Neuronal stem cell (in vitro differentiated cells): ENCODE measurements at regions not wholly inside any gene's neighbourhood (a gene's known extent, or its start where the extent isn't known, plus 50 kb on each side); places are given as distances from the start of the nearest gene placed in this dataset.

Source experiments
- DNase-seq: peaks from one replicate; pipeline ENCODE4 v3.0.0-alpha.2; 2013; ENCODE audit warnings: low spot score
- H2AFZ ChIP-seq: one replicate; pipeline ENCODE4 v1.6.1; 2013; ENCODE audit warnings: mild to moderate bottlenecking, low read length, inconsistent platforms
- H2AK5ac ChIP-seq: 2 replicates; pipeline ENCODE4 v1.6.1; 2013; ENCODE audit warnings: low read depth, mild to moderate bottlenecking, inconsistent platforms, low read length, moderate library complexity, mixed read lengths
- H2BK120ac ChIP-seq: 2 replicates; pipeline ENCODE4 v1.6.1; 2013; ENCODE audit warnings: low read depth, mild to moderate bottlenecking, inconsistent platforms, low read length, moderate library complexity, mixed read lengths
- H2BK12ac ChIP-seq: one replicate; pipeline ENCODE4 v1.6.1; 2013; ENCODE audit warnings: low read length, inconsistent platforms
- H2BK15ac ChIP-seq: 2 replicates; pipeline ENCODE4 v1.6.1; 2013; ENCODE audit warnings: mild to moderate bottlenecking, low read length, inconsistent platforms, mixed read lengths
- H2BK5ac ChIP-seq: one replicate; pipeline ENCODE4 v1.6.1; 2013; ENCODE audit warnings: inconsistent platforms, mild to moderate bottlenecking, low read length, moderate library complexity
- H3K14ac ChIP-seq: one replicate; pipeline ENCODE4 v1.6.1; 2013; ENCODE audit warnings: low read length, inconsistent platforms
- H3K18ac ChIP-seq: 2 replicates; pipeline ENCODE4 v1.6.1; 2013; ENCODE audit warnings: low read length, inconsistent platforms
- H3K23ac ChIP-seq: 2 replicates; pipeline ENCODE4 v1.6.1; 2013; ENCODE audit warnings: low read depth, mild to moderate bottlenecking, mixed read lengths, low read length, inconsistent platforms; ENCODE audit not compliant: poor library complexity
- H3K27ac ChIP-seq: replicated peaks from 3 replicates; pipeline ENCODE4 v1.5.1; 2013; ENCODE audit warnings: low read length, inconsistent platforms
- H3K27me3 ChIP-seq, 3 experiments: 2 replicates each; pipeline ENCODE4 v1.6.1; 2013; ENCODE audit warnings: low read length in 3 of 3, mild to moderate bottlenecking in 2 of 3, inconsistent platforms in 1 of 3, low read depth in 1 of 3, mixed read lengths in 1 of 3, moderate library complexity in 1 of 3; ENCODE audit not compliant: control insufficient read depth in 3 of 3, insufficient read depth in 3 of 3
- H3K36me3 ChIP-seq, 2 donors: replicated peaks in 1 of 2; 2 replicates each; pipeline ENCODE4 v1.6.1; 2013; ENCODE audit warnings: low read length in 2 of 2; ENCODE audit not compliant: control insufficient read depth in 2 of 2, insufficient read depth in 2 of 2
- H3K4ac ChIP-seq: 2 replicates; pipeline ENCODE4 v1.6.1; 2013; ENCODE audit warnings: inconsistent platforms, mild to moderate bottlenecking, low read length, moderate library complexity
- H3K4me1 ChIP-seq, 2 donors: 1 replicate in 1 of 2; 2 replicates in 1 of 2; pipeline ENCODE4 v1.6.1; 2013; ENCODE audit warnings: low read length in 2 of 2, low read depth in 1 of 2; ENCODE audit not compliant: control insufficient read depth in 2 of 2, insufficient read depth in 1 of 2
- H3K4me2 ChIP-seq: one replicate; pipeline ENCODE4 v1.6.1; 2013; ENCODE audit warnings: mild to moderate bottlenecking, low read length, inconsistent platforms; ENCODE audit not compliant: insufficient read depth, poor library complexity, severe bottlenecking
- H3K4me3 ChIP-seq, 2 donors: 2 replicates each; pipeline ENCODE4 v1.5.1; 2013; ENCODE audit warnings: low read length in 2 of 2, mild to moderate bottlenecking in 2 of 2, inconsistent platforms in 1 of 2, moderate library complexity in 1 of 2
- H3K79me1 ChIP-seq: one replicate; pipeline ENCODE4 v1.6.1; 2013; ENCODE audit warnings: low read depth, mild to moderate bottlenecking, inconsistent platforms, low read length, moderate library complexity
- H3K9ac ChIP-seq: one replicate; pipeline ENCODE4 v1.6.1; 2013; ENCODE audit warnings: mild to moderate bottlenecking, low read depth, low read length, inconsistent platforms; ENCODE audit not compliant: poor library complexity
- H3K9me3 ChIP-seq, 2 donors: replicated peaks in 1 of 2; 2 replicates each; pipeline versions ENCODE3 to v1.6.1; 2013; ENCODE audit warnings: low read length in 2 of 2, mild to moderate bottlenecking in 2 of 2, inconsistent platforms in 1 of 2, low read depth in 1 of 2, mixed read lengths in 1 of 2, moderate library complexity in 1 of 2; ENCODE audit not compliant: control insufficient read depth in 2 of 2, insufficient read depth in 1 of 2
- H4K8ac ChIP-seq: one replicate; pipeline ENCODE4 v1.6.1; 2013; ENCODE audit warnings: low read depth, mild to moderate bottlenecking, inconsistent platforms, low read length, moderate library complexity
- H4K91ac ChIP-seq: one replicate; pipeline ENCODE4 v1.6.1; 2013; ENCODE audit warnings: low read length, low read depth, mild to moderate bottlenecking, inconsistent platforms; ENCODE audit not compliant: poor library complexity
- WGBS, 2 donors: extraction: QIAGEN DNeasy Blood & Tissue Kit; methylation state at CpG; one replicate each; pipeline ENCODE4 v1.1.7; 2013; ENCODE audit warnings: missing lambda C conversion rate in 2 of 2, mixed read lengths in 1 of 2; ENCODE audit not compliant: insufficient read length in 2 of 2, insufficient replicate concordance in 1 of 2; ENCODE audit errors: extremely low coverage in 2 of 2; 5-methylcytosine and 5-hydroxymethylcytosine counted together

DNA sequence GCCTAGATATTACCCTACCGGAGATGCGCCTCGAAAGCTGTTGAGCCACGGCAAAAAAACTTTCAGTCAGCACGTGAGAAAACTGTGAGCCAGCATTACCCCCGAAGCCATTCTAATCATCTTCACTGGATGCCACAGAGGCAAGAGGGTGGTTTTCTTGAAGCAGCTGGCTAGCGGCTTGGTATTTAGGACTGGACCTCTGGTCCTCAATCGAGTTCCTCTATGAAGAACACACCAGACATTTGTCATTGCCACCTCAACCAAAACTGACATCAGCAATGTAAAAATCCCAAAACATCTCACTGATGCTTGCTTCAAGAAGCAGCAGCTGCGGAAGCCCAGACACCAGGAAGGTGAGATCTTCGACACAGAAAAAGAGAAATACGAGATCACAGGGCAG is 52.8 kb upstream of the SLC66A3 start:
- H2BK120ac ChIP-seq, result no peak overlapping the region
- H2BK12ac ChIP-seq, result no peak overlapping the region
- H3K27ac ChIP-seq, result no peak overlapping the region
- no peak for DNase-seq
- H3K18ac ChIP-seq, result no peak overlapping the region
- H3K4ac ChIP-seq, result no peak overlapping the region
- no peak overlapping the region for H3K9ac ChIP-seq
- no peak overlapping the region for H3K23ac ChIP-seq
- no peak overlapping the region for H4K91ac ChIP-seq
- H3K14ac ChIP-seq, result no peak overlapping the region
- WGBS, 2 donors, result no CpG with 5 or more reads among the region's 11 CpGs
- no peak overlapping the region for H2AK5ac ChIP-seq
- peaks cover 0 to 7% of the 10 kb centered on the region in 2 donors for H3K4me1 ChIP-seq
- no peak overlapping the region for H3K4me3 ChIP-seq
- no peaks in the 10 kb centered on the region for H3K79me1 ChIP-seq
- no peaks in the 10 kb centered on the region for H3K36me3 ChIP-seq
- peaks cover 0 to 21% (median 0%) of the 10 kb centered on the region in 3 experiments for H3K27me3 ChIP-seq
- H4K8ac ChIP-seq, result no peak overlapping the region
- H2AFZ ChIP-seq, result no peak overlapping the region
- no peak overlapping the region for H3K4me2 ChIP-seq
- H2BK15ac ChIP-seq, result no peak overlapping the region
- no peak overlapping the region for H2BK5ac ChIP-seq
- H3K9me3 ChIP-seq, result no peaks in the 10 kb centered on the region

DNA sequence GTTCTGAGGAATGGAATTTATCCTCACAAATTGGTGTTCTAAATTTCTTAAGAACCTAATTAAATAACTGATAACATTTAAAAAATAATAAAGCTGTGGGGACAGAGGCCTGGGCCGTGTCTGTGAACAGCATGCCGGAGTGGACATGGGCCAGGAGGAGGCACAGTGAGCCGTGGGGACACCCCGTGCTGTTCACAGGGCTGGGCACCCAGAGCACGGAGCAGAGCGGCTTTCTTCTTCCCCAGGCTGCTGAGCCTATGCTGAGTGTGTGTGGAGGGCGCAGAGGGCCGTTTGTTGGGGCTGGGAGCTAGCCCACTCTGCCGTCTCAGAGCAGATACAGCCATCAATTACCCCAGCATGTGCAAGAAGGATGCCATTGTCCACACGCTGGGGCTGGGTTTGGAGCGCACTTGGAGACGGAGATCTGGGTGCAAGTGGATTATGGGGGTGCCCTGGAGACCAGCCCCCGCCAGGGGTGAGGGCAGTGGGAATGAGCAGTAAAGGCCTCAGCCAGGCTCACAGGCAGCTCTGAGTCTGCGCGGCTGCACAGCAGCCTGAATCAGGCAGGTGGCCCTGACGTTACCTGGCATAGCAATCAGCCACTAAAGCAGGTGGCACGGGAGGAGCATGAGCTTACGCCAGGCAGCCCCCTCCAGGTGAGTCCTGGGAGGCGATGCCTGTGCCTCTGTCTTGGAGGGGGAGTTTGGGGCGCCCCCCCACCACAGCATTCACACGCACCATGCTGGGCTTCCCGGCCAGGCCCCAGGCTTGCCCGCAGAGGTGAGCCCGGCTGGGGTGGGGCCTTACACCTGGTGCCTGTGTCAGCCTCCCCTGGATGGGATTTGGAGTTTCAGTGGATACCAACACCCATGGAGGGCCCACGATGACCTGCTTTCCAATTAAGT is 52.1 kb upstream of the SLC66A3 start:
- WGBS, 2 donors, result no CpG with 5 or more reads among the region's 25 CpGs
- no peak overlapping the region for H3K14ac ChIP-seq
- no peak overlapping the region for H2AFZ ChIP-seq
- H2BK5ac ChIP-seq, result no peak overlapping the region
- H3K18ac ChIP-seq, result peak overlapping the region; percentile 83
- peaks cover 0 to 7% of the 10 kb centered on the region in 2 donors for H3K4me1 ChIP-seq
- no peak for DNase-seq
- no peaks in the 10 kb centered on the region for H3K9me3 ChIP-seq
- H2BK12ac ChIP-seq, result no peak overlapping the region
- peak overlapping the region; percentile 50 for H2AK5ac ChIP-seq
- no peak overlapping the region for H3K4ac ChIP-seq
- no peak overlapping the region for H3K9ac ChIP-seq
- no peaks in the 10 kb centered on the region for H3K36me3 ChIP-seq
- H4K8ac ChIP-seq, result no peak overlapping the region
- peak overlapping the region; percentile 69 for H3K23ac ChIP-seq
- H4K91ac ChIP-seq, result peak overlapping the region; percentile 14
- no peak overlapping the region for H2BK15ac ChIP-seq
- H3K4me3 ChIP-seq, result no peak overlapping the region
- no peak overlapping the region for H3K4me2 ChIP-seq
- H3K27ac ChIP-seq, result no peak overlapping the region
- no peak overlapping the region for H2BK120ac ChIP-seq
- H3K27me3 ChIP-seq, result peaks cover 0 to 21% (median 0%) of the 10 kb centered on the region in 3 experiments
- H3K79me1 ChIP-seq, result no peaks in the 10 kb centered on the region

DNA sequence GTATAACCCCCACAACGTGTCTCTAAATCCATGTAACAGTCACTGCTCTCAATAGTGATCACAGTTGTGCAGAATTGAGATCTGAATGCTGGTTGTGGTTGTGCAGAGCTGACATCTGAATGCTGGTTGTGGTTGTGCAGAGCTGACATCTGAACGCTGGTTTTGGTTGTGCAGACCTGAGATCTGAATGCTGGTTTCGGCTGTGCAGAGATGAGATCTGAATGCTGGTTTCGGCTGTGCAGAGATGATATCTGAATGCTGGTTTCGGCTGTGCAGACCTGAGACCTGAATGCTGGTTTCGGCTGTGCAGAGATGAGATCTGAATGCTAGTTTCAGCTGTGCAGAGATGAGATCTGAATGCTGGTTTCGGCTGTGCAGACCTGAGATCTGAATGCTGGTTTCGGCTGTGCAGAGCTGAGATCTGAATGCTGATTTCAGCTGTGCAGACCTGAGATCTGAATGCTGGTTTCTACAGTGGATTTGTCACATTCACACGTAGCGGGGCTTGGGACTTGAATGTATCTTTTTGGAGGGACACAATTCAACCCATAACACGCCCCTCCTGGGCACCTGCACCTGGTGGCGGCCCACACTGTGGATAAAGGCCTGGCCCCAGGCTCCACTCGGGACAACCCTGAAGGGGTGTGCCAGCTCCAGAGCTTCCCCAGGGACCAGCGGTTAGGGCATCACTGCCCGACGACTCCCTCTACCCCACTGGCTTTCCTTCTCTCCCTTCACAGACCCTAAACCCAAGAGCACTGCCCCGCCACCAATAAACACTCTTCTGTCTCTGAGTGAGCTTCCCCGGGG is 51.1 kb upstream of the SLC66A3 start:
- Histone ChIP-seq H3K27me3 (peaks cover 0 to 21% (median 0%) of the 10 kb centered on the region in 3 experiments), H2BK5ac (no peak overlapping the region), H3K23ac (no peak overlapping the region), H4K8ac (no peak overlapping the region), H3K4me1 (peaks cover 0 to 7% of the 10 kb centered on the region in 2 donors), H3K14ac (no peak overlapping the region), H2AFZ (no peak overlapping the region), H3K36me3 (no peaks in the 10 kb centered on the region), H2BK12ac (peak overlapping the region; percentile 48), H4K91ac (no peak overlapping the region), H3K9me3 (no peaks in the 10 kb centered on the region), H3K9ac (no peak overlapping the region), H3K27ac (no peak overlapping the region), H2AK5ac (no peak overlapping the region), H3K4ac (peak overlapping the region; percentile 84), H3K79me1 (no peaks in the 10 kb centered on the region), H3K4me2 (no peak overlapping the region), H2BK120ac (no peak overlapping the region), H3K18ac (no peak overlapping the region), H3K4me3 (no peak overlapping the region), H2BK15ac (no peak overlapping the region)
- DNase-seq, result no peak
- WGBS, 2 donors, result no CpG with 5 or more reads among the region's 18 CpGs
